Osteocyte (in vitro differentiated cells): ENCODE measurements at regions not wholly inside any gene's neighbourhood (a gene's known extent, or its start where the extent isn't known, plus 50 kb on each side); places are given as distances from the start of the nearest gene placed in this dataset.

ENCODE experiments used
- DNase-seq: peaks from one replicate; pipeline ENCODE4 v3.0.0; 2021; ENCODE audit warnings: mixed read lengths; ENCODE audit not compliant: unreplicated experiment; ENCODE audit errors: extremely low spot score
- H3K27ac Mint-ChIP-seq: one replicate; pipeline ENCODE4 v1.8.0; 2021; ENCODE audit warnings: mild to moderate bottlenecking, mixed read lengths; ENCODE audit not compliant: unreplicated experiment
- H3K27me3 Mint-ChIP-seq: one replicate; pipeline ENCODE4 v1.8.0; 2021; ENCODE audit warnings: mixed read lengths; ENCODE audit not compliant: unreplicated experiment
- H3K36me3 Mint-ChIP-seq: one replicate; pipeline ENCODE4 v1.8.0; 2021; ENCODE audit warnings: mixed read lengths; ENCODE audit not compliant: unreplicated experiment
- H3K4me1 Mint-ChIP-seq: one replicate; pipeline ENCODE4 v1.8.0; 2021; ENCODE audit warnings: mixed read lengths; ENCODE audit not compliant: unreplicated experiment
- H3K4me3 Mint-ChIP-seq: one replicate; pipeline ENCODE4 v1.8.0; 2021; ENCODE audit warnings: mild to moderate bottlenecking, moderate library complexity, mixed read lengths; ENCODE audit not compliant: unreplicated experiment
- H3K9me3 Mint-ChIP-seq: one replicate; pipeline ENCODE4 v1.8.0; 2021; ENCODE audit warnings: mixed read lengths; ENCODE audit not compliant: unreplicated experiment
- TF ChIP-seq, protein P1 (sequence below): fragments of 200-600 bp; sonication (generic); IDR thresholded peaks from 2 replicates; pipeline ENCODE4 v1.5.0; 2021; ENCODE audit warnings: antibody characterized with exemption, mild to moderate bottlenecking, moderate library complexity

- TF ChIP-seq, protein P1, sequence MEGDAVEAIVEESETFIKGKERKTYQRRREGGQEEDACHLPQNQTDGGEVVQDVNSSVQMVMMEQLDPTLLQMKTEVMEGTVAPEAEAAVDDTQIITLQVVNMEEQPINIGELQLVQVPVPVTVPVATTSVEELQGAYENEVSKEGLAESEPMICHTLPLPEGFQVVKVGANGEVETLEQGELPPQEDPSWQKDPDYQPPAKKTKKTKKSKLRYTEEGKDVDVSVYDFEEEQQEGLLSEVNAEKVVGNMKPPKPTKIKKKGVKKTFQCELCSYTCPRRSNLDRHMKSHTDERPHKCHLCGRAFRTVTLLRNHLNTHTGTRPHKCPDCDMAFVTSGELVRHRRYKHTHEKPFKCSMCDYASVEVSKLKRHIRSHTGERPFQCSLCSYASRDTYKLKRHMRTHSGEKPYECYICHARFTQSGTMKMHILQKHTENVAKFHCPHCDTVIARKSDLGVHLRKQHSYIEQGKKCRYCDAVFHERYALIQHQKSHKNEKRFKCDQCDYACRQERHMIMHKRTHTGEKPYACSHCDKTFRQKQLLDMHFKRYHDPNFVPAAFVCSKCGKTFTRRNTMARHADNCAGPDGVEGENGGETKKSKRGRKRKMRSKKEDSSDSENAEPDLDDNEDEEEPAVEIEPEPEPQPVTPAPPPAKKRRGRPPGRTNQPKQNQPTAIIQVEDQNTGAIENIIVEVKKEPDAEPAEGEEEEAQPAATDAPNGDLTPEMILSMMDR = peak; percentile 86
- H3K4me1 Mint-ChIP-seq = peaks cover 22% of the 10 kb centered on the region
- no peak overlapping the region for H3K27ac Mint-ChIP-seq
- no peaks in the 10 kb centered on the region for H3K9me3 Mint-ChIP-seq
- no peaks in the 10 kb centered on the region for H3K27me3 Mint-ChIP-seq
- DNase-seq = peak; percentile 89
- no peak overlapping the region for H3K4me3 Mint-ChIP-seq
- H3K36me3 Mint-ChIP-seq = no peaks in the 10 kb centered on the region
Observed at GRCh38 chr1:39098546-39099250, 72.5 kb downstream of the NDUFS5 start.

DNA sequence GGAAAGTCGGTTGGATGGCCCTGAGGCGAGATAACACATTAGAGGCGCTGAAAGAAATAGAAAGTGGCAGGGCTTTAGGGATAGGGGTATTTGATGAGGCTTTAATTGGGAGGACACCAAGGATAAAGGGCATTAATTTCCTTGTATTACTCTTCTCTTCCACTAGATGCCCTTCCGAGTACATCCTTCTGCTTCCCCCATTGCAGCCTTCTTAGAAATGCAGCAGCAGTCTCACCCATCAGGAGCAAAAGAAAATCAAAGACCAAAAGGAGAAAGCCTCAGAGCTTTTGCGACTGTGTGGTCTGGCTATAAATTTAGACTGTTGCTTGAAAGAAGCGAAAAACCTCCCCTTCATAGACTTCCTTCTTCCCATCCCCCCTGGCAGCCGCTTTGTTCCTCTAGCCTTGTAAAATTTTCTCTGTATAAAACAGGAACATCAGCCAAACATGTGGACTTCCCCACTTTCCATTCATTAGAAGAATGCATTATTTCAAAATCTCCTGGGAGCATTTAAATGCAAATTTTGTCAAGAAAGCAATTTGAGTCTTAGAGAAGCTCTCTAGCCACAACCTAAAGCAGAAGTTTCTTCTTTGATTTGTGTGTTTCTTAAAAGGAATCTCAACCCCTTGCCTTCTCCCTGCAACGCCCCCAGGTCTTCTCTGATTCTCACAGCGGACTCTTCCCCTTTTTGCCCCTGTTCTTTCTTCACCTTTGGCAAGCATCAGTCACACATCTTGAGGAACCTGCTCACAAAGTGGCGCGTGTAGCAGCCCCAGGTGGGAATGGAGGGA, 76.6 kb downstream of the NDUFS5 start:
- no peaks in the 10 kb centered on the region for H3K36me3 Mint-ChIP-seq
- peak overlapping the region; percentile 43 for H3K4me3 Mint-ChIP-seq
- peak overlapping the region; percentile 97 for H3K27ac Mint-ChIP-seq
- H3K9me3 Mint-ChIP-seq = no peaks in the 10 kb centered on the region
- TF ChIP-seq, protein P1 = peak; percentile 76
- no peak for DNase-seq
- no peaks in the 10 kb centered on the region for H3K27me3 Mint-ChIP-seq
- H3K4me1 Mint-ChIP-seq = peaks cover 34% of the 10 kb centered on the region

GRCh38 chr1:39103328-39104157, 77.4 kb downstream of the NDUFS5 start:
- no peak for DNase-seq
- H3K27ac Mint-ChIP-seq = peak overlapping the region; percentile 97
- no peaks in the 10 kb centered on the region for H3K9me3 Mint-ChIP-seq
- peaks cover 32% of the 10 kb centered on the region for H3K4me1 Mint-ChIP-seq
- no peaks in the 10 kb centered on the region for H3K27me3 Mint-ChIP-seq
- H3K4me3 Mint-ChIP-seq = peak overlapping the region; percentile 43
- TF ChIP-seq, protein P1 = no peak
- H3K36me3 Mint-ChIP-seq = no peaks in the 10 kb centered on the region

GRCh38 chr1:39104158-39105060, 78.3 kb downstream of the NDUFS5 start:
- no peak for DNase-seq
- peak overlapping the region; percentile 97 for H3K27ac Mint-ChIP-seq
- TF ChIP-seq, protein P1 = no peak
- peaks cover 29% of the 10 kb centered on the region for H3K4me1 Mint-ChIP-seq
- H3K36me3 Mint-ChIP-seq = no peaks in the 10 kb centered on the region
- no peaks in the 10 kb centered on the region for H3K9me3 Mint-ChIP-seq
- no peaks in the 10 kb centered on the region for H3K27me3 Mint-ChIP-seq
- H3K4me3 Mint-ChIP-seq = peak overlapping the region; percentile 69
